ENCODE measurements at regions not wholly inside any gene's neighbourhood (a gene's known extent, or its start where the extent isn't known, plus 50 kb on each side); places are given as distances from the start of the nearest gene placed in this dataset.

GRCh38 chr11:31895926-31896325, 84.8 kb upstream of the PAX6 start:
- H3K27ac ChIP-seq, result no peak overlapping the region
- TF ChIP-seq CTCF (IDR thresholded peaks at IDR 0.05) (no peak), POLR2A (IDR thresholded peaks at IDR 0.05) (no peak)
- H3K36me3 ChIP-seq (replicated peaks in 1 of 2), result no peaks in the 10 kb centered on the region
- WGBS, 4 donors, result 86 to 90% (median 88%) methylated on average over 1 of the region's 1 CpG
- H3K4me3 ChIP-seq, result no peak overlapping the region
- no peaks in the 10 kb centered on the region for H3K4me1 ChIP-seq (replicated peaks in 1 of 2)
- intact Hi-C loops (cut with DNase I), result no loop called here
- no peak for DNase-seq
- H3K9me3 ChIP-seq (replicated peaks in 1 of 3), result no peaks in the 10 kb centered on the region
- no peaks in the 10 kb centered on the region for H3K27me3 ChIP-seq

GRCh38 chr11:31887180-31887579, 76.1 kb upstream of the PAX6 start:
- Histone ChIP-seq H3K27me3 (no peaks in the 10 kb centered on the region), H3K36me3 (replicated peaks in 1 of 2) (no peaks in the 10 kb centered on the region), H3K9me3 (replicated peaks in 1 of 3) (no peaks in the 10 kb centered on the region), H3K4me3 (no peak overlapping the region), H3K4me1 (replicated peaks in 1 of 2) (no peaks in the 10 kb centered on the region), H3K27ac (no peak overlapping the region)
- no peak for TF ChIP-seq POLR2A (IDR thresholded peaks at IDR 0.05)
- no peak for TF ChIP-seq CTCF (IDR thresholded peaks at IDR 0.05)
- no peak for DNase-seq
- WGBS, 4 donors, result 74 to 78% (median 77%) methylated on average over 6 of the region's 6 CpGs
- intact Hi-C loops (cut with DNase I), result no loop called here

GRCh38 chr11:31884080-31884479, 73.0 kb upstream of the PAX6 start:
- Histone ChIP-seq H3K27ac (no peak overlapping the region), H3K9me3 (replicated peaks in 1 of 3) (no peaks in the 10 kb centered on the region), H3K27me3 (peaks cover 4% of the 10 kb centered on the region), H3K4me1 (replicated peaks in 1 of 2) (no peaks in the 10 kb centered on the region), H3K4me3 (no peak overlapping the region), H3K36me3 (replicated peaks in 1 of 2) (no peaks in the 10 kb centered on the region)
- intact Hi-C loops (cut with DNase I), result no loop called here
- TF ChIP-seq POLR2A (IDR thresholded peaks at IDR 0.05) (no peak), CTCF (IDR thresholded peaks at IDR 0.05) (no peak)
- no peak for DNase-seq
- 70 to 85% (median 82%) methylated on average over 3 of the region's 3 CpGs for WGBS, 4 donors

- Histone ChIP-seq H3K4me1 (replicated peaks in 1 of 2) (no peaks in the 10 kb centered on the region), H3K27me3 (peaks cover 4% of the 10 kb centered on the region), H3K9me3 (replicated peaks in 1 of 3) (no peaks in the 10 kb centered on the region), H3K36me3 (replicated peaks in 1 of 2) (no peaks in the 10 kb centered on the region), H3K27ac (no peak overlapping the region), H3K4me3 (no peak overlapping the region)
- intact Hi-C loops (cut with DNase I), result no loop called here
- TF ChIP-seq CTCF (IDR thresholded peaks at IDR 0.05) (no peak), POLR2A (IDR thresholded peaks at IDR 0.05) (no peak)
- WGBS, 4 donors, result 70 to 75% (median 72%) methylated on average over 3 of the region's 3 CpGs
- no peak for DNase-seq
Observed at GRCh38 chr11:31883435-31883834, 72.3 kb upstream of the PAX6 start.

Measured in adrenal gland (tissue), 9 donors.